Loucy (cell line): ENCODE measurements at regions not wholly inside any gene's neighbourhood (a gene's known extent, or its start where the extent isn't known, plus 50 kb on each side); places are given as distances from the start of the nearest gene placed in this dataset.

Experiments used
- EZH2phosphoT487 ChIP-seq: fragments of 200-600 bp; IDR thresholded peaks from 2 replicates; pipeline ENCODE4 v1.6.1; 2018; ENCODE audit warnings: antibody characterized with exemption, mild to moderate bottlenecking, moderate library complexity, borderline replicate concordance
- TF ChIP-seq, protein P1 (sequence below): fragments of 200-600 bp; sonication (generic); conservative IDR thresholded peaks from 2 replicates; pipeline ENCODE4 v1.5.1; 2014; ENCODE audit warnings: mild to moderate bottlenecking, antibody characterized with exemption, low read length

DNA sequence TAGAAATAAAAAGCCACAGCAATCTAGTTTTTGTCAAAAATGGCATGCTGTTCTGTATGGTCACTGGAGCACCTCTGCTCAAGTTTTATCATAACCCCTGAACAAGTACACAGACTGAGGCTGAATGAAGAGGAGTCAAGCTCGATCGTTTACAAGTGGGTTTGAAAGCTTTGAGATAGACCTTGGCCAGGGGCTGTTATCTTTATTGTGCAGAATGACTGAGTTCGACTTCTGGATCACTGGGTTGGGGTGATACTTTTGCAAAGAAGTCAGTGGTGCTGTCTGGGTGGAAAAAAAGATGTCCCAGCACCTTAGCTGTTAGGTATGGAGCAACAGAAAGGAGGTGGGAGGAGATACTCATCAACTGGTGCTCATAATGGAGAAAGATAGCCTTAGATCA lies 446.0 kb downstream of the HACE1 start:
- TF ChIP-seq, protein P1, sequence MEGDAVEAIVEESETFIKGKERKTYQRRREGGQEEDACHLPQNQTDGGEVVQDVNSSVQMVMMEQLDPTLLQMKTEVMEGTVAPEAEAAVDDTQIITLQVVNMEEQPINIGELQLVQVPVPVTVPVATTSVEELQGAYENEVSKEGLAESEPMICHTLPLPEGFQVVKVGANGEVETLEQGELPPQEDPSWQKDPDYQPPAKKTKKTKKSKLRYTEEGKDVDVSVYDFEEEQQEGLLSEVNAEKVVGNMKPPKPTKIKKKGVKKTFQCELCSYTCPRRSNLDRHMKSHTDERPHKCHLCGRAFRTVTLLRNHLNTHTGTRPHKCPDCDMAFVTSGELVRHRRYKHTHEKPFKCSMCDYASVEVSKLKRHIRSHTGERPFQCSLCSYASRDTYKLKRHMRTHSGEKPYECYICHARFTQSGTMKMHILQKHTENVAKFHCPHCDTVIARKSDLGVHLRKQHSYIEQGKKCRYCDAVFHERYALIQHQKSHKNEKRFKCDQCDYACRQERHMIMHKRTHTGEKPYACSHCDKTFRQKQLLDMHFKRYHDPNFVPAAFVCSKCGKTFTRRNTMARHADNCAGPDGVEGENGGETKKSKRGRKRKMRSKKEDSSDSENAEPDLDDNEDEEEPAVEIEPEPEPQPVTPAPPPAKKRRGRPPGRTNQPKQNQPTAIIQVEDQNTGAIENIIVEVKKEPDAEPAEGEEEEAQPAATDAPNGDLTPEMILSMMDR, result no peak
- no peak for TF ChIP-seq EZH2phosphoT487
